ENCODE measurements at regions not wholly inside any gene's neighbourhood (a gene's known extent, or its start where the extent isn't known, plus 50 kb on each side); places are given as distances from the start of the nearest gene placed in this dataset.

DNA sequence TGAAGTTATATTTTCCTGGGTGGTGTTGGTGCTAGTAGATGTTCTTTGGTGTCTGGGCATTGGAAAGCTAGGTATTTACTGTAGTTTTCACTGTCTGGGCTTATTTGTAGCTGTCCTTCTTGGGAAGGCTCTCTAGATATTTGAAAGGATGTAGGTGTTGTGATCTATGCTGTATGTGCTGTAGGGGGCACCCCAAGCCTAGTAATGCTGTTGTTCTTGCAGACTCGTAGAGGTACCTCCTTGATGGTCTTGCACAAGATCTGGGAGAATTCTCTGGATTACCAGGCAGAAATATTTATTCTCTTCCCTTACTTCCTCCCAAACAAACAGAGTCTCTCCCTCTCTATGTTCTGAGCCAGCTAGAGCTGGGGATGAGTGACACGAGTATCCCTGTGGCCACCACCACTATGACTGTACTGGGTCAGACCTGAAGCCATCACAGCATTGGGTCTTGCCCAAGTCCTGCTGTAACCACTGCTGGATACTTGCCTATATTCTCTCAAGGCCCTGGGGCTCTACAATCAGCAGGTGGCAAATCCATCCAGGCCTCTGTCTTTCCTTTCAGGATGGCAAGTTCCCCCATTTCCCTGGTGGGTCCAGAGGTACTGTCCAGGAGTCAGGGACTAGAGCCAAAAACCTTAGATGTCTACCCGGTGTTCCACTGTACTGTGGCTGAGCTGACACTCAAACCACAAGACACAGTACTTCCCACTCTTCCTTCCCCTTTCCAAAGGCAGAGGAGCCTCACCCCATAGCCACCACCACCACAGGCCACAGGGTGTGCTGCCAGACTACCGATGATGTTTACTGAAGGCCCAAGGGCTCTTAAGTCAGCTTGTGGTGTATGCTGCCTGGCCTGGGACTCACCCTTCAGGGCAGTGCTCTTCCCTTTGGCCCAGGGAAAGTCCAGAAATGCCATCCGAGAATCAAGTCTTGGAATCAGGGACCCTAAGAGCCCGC, 195.2 kb upstream of the DPPA4 start:
- intact Hi-C loops (cut with DNase I): no loop called here

DNA sequence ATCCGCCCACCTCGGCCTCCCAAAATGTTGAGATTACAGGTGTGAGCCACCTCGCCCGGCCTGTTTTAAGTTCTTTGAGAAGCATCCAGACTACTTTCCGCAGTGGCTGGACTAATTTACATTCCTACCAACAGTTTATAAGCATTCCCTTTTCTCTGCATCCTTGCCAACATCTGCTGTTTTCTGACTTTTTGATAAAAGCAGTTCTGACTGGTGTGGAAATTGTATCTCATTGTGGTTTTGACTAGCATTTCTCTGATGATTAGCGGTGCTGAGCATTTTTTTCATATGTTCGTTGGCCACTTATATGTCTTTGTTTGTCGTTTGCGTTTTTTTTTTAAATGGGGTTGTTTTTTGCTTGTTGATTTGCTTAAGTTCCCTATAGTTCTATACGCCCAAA, 208.4 kb upstream of the DPPA4 start:
- DNase-seq: no peak
- H3K36me3 ChIP-seq: no peaks in the 10 kb centered on the region
- H3K27me3 ChIP-seq: no peaks in the 10 kb centered on the region
- H3K27ac ChIP-seq: no peak overlapping the region
- no peak overlapping the region for H3K4me3 ChIP-seq (replicated peaks in 1 of 3)
- H3K9me3 ChIP-seq: no peaks in the 10 kb centered on the region
- H3K4me1 ChIP-seq: no peaks in the 10 kb centered on the region
- intact Hi-C loops (cut with DNase I): no loop called here
- 92 to 95% methylated on average over 10 of the region's 10 CpGs for WGBS, 2 donors
- TF ChIP-seq POLR2A (IDR thresholded peaks at IDR 0.05) (no peak), CTCF (IDR thresholded peaks at IDR 0.05) (no peak)

More for the DNA sequence above, 195.2 kb upstream of the DPPA4 start:
- no peaks in the 10 kb centered on the region for H3K4me1 ChIP-seq
- TF ChIP-seq CTCF (IDR thresholded peaks at IDR 0.05) (peak in 4 of 6 experiments; percentile 29 to 66 (median 50)), POLR2A (IDR thresholded peaks at IDR 0.05) (no peak)
- H3K27me3 ChIP-seq: no peaks in the 10 kb centered on the region
- DNase-seq: peak; percentile 68 to 74
- no peaks in the 10 kb centered on the region for H3K9me3 ChIP-seq
- H3K4me3 ChIP-seq (replicated peaks in 1 of 3): no peak overlapping the region
- no peak overlapping the region for H3K27ac ChIP-seq
- WGBS, 2 donors: 76 to 78% methylated on average over 6 of the region's 6 CpGs
- H3K36me3 ChIP-seq: no peaks in the 10 kb centered on the region

GRCh38 chr3:109548192-109548938, 211.0 kb upstream of the DPPA4 start:
- H3K27me3 ChIP-seq: no peaks in the 10 kb centered on the region
- H3K4me3 ChIP-seq (replicated peaks in 1 of 3): no peak overlapping the region
- WGBS, 2 donors: 81 to 82% methylated on average over 1 of the region's 1 CpG
- no peaks in the 10 kb centered on the region for H3K4me1 ChIP-seq
- no peaks in the 10 kb centered on the region for H3K36me3 ChIP-seq
- TF ChIP-seq CTCF (IDR thresholded peaks at IDR 0.05) (no peak), POLR2A (IDR thresholded peaks at IDR 0.05) (no peak)
- intact Hi-C loops (cut with DNase I): no loop called here
- H3K9me3 ChIP-seq: no peaks in the 10 kb centered on the region
- no peak overlapping the region for H3K27ac ChIP-seq
- DNase-seq: no peak

- Histone ChIP-seq H3K9me3 (no peaks in the 10 kb centered on the region), H3K4me1 (no peaks in the 10 kb centered on the region), H3K36me3 (no peaks in the 10 kb centered on the region), H3K27ac (no peak overlapping the region), H3K4me3 (replicated peaks in 1 of 3) (no peak overlapping the region), H3K27me3 (no peaks in the 10 kb centered on the region)
- TF ChIP-seq POLR2A (IDR thresholded peaks at IDR 0.05): no peak
- TF ChIP-seq CTCF (IDR thresholded peaks at IDR 0.05): peak in 2 of 6 experiments; percentile 6 to 24
- no peak for DNase-seq
- intact Hi-C loops (cut with DNase I): no loop called here
- WGBS, 2 donors: 61 to 73% methylated on average over 4 of the region's 4 CpGs
These were observed 216.4 kb upstream of the DPPA4 start for GRCh38 chr3:109553591-109554371.
